ENCODE measurements at regions not wholly inside any gene's neighbourhood (a gene's known extent, or its start where the extent isn't known, plus 50 kb on each side); places are given as distances from the start of the nearest gene placed in this dataset.

DNA sequence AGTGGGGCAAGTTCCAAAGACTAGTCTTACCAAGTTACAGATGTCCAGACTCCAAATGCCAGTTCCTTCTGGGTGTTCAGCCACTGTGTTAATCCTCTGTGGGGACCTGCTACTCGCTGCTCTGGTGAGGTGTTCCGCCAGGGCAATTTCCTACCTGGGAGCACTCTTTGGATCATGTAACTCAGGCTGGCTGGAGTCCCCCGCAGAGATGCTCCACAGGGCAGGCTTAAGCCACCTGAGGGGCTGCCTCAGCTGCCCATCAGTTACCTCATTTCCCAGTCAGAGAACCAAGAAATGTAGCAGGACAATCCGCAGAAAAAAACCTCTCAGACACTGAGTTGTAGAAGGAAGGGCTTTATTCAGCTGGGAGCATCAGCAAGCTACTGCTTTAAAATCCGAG lies 133.8 kb downstream of the ZNF737 start:
- TF ChIP-seq EP300 (IDR thresholded peaks at IDR 0.05) (no peak), POLR2A (IDR thresholded peaks at IDR 0.05) (no peak)

Measured in ovary (tissue), 1 donor.